ENCODE measurements at regions not wholly inside any gene's neighbourhood (a gene's known extent, or its start where the extent isn't known, plus 50 kb on each side); places are given as distances from the start of the nearest gene placed in this dataset.

DNA sequence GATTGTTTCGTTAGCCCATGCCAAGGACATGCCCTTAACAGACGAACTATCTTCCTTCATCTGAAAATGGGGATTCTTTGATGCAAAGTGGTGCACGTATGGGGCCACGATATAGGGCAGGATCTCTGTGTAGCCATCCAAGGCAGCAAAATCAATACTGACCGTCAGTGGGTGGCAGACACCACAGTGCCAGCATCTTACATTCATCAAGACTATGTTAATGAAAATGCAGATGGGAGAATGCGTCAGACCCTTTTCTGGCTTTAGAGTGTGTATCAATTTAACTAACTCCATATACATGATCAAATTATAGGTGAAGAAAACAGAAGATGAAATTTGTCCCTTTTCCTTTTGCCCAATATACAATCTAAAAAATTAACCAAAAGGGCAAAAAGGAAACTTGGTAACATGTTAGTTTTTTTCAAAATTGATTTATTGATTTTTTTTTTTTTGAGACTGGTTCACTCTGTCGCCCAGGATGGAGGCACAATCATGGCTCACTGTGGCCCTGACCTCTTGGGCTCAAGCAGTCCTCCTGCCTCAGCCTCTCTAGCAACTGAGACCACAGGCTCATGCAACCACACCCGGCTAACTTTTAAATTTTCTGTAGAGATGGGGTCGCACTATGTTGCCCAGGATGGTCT, 169.2 kb upstream of the SPRY4 start:
- Mint-ChIP-seq H3K36me3 (no peaks in the 10 kb centered on the region), H3K27ac (no peak overlapping the region), H3K4me1 (no peaks in the 10 kb centered on the region), H3K9me3 (no peaks in the 10 kb centered on the region), H3K4me3 (no peak overlapping the region)
- ATAC-seq (no peak), DNase-seq (ENCODE audit: low spot score in 2 of 2) (no peak)

DNA sequence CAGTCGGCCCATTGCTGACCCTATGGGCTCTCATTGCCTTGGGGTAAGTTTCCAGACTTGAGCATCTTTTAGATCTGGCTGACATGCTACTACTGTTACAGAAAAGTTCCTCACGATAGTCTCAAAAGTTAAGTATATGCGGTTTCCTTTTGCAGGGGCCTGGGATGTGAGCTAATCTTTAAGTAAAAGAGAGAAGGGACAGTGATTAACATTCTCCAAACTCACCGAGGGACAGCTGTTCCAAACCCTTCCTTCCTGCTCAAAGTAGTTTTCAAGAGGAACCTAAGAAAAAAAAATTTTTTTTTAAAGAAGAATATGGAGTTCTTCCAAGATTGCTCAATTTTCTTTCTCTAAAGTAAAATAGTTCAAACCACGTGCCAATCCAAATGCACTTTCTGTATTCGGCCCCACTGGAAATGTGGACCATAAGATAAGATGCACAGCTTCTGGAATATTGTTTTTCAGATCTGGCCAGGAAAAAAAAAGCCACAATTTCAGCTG, 168.0 kb upstream of the SPRY4 start:
- Mint-ChIP-seq H3K27ac (no peak overlapping the region), H3K36me3 (no peaks in the 10 kb centered on the region), H3K9me3 (no peaks in the 10 kb centered on the region), H3K4me1 (no peaks in the 10 kb centered on the region), H3K4me3 (no peak overlapping the region)
- DNase-seq (ENCODE audit: low spot score in 2 of 2) (no peak), ATAC-seq (no peak)

DNA sequence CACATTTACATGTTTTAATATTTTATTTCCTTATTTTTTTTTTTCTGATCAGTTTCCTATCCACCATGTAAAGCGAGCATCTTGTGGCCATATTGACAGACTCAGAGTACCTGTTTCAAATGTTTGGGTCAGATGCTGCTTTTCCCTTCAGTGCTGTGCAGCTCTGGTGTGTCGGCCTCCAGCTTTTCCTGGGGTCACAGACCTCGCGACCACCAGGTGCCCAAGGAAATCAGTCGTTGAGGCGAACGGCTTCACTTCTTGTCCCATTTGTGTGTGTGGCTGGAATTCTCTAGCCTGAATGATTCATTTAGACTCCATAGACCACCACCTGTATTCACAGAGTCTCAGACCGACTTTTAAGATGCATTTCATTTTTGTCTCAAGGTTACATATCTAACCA, 166.9 kb upstream of the SPRY4 start:
- Mint-ChIP-seq H3K9me3 (no peaks in the 10 kb centered on the region), H3K27ac (no peak overlapping the region), H3K36me3 (no peaks in the 10 kb centered on the region), H3K4me1 (no peaks in the 10 kb centered on the region), H3K4me3 (no peak overlapping the region)
- no peak for ATAC-seq
- no peak for DNase-seq (ENCODE audit: low spot score in 2 of 2)

DNA sequence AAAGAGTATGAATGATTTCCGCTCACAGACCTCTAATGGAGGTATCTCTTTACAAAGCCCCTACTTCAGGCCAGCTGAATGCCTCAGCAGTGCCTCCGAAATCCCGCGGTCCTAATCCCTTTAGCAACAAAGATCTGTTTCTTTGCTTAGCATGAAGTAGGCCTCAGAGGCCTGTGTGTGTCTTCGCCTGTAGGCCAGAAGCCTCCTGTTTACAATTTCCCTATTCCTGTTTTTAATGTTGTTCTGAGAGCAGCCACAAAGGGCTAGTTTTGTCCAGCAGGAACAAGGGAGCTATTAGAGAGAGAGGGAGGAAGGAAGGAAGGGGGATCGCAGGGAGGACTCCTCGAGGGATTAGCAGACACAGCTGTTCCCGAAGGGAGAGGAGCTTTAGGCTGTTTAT, 166.4 kb upstream of the SPRY4 start:
- H3K4me3 Mint-ChIP-seq = no peak overlapping the region
- H3K36me3 Mint-ChIP-seq = no peaks in the 10 kb centered on the region
- no peak for ATAC-seq
- no peak for DNase-seq (ENCODE audit: low spot score in 2 of 2)
- H3K27ac Mint-ChIP-seq = no peak overlapping the region
- H3K4me1 Mint-ChIP-seq = no peaks in the 10 kb centered on the region
- no peaks in the 10 kb centered on the region for H3K9me3 Mint-ChIP-seq

- DNase-seq (ENCODE audit: low spot score in 2 of 2) (no peak), ATAC-seq (no peak)
- no peaks in the 10 kb centered on the region for H3K4me1 Mint-ChIP-seq
- no peak overlapping the region for H3K27ac Mint-ChIP-seq
- no peaks in the 10 kb centered on the region for H3K36me3 Mint-ChIP-seq
- peaks cover 6% of the 10 kb centered on the region for H3K9me3 Mint-ChIP-seq
- H3K4me3 Mint-ChIP-seq = no peak overlapping the region
Measured at GRCh38 chr5:142486581-142486980, 161.8 kb upstream of the SPRY4 start.

GRCh38 chr5:142486020-142486419, 161.2 kb upstream of the SPRY4 start:
- Mint-ChIP-seq H3K9me3 (peaks cover 6% of the 10 kb centered on the region), H3K4me1 (no peaks in the 10 kb centered on the region), H3K4me3 (no peak overlapping the region), H3K27ac (peak overlapping the region; percentile 7), H3K36me3 (no peaks in the 10 kb centered on the region)
- ATAC-seq (no peak), DNase-seq (ENCODE audit: low spot score in 2 of 2) (no peak)

- ATAC-seq = no peak
- H3K4me3 Mint-ChIP-seq = no peak overlapping the region
- H3K36me3 Mint-ChIP-seq = no peaks in the 10 kb centered on the region
- no peak overlapping the region for H3K27ac Mint-ChIP-seq
- DNase-seq (ENCODE audit: low spot score in 2 of 2) = no peak
- no peaks in the 10 kb centered on the region for H3K4me1 Mint-ChIP-seq
- peaks cover 6% of the 10 kb centered on the region for H3K9me3 Mint-ChIP-seq
Measured at GRCh38 chr5:142484821-142485387, 160.1 kb upstream of the SPRY4 start.

GRCh38 chr5:142482207-142482606, 157.4 kb upstream of the SPRY4 start:
- no peak overlapping the region for H3K27ac Mint-ChIP-seq
- H3K36me3 Mint-ChIP-seq = no peaks in the 10 kb centered on the region
- no peaks in the 10 kb centered on the region for H3K4me1 Mint-ChIP-seq
- ATAC-seq = no peak
- no peak for DNase-seq (ENCODE audit: low spot score in 2 of 2)
- no peak overlapping the region for H3K4me3 Mint-ChIP-seq
- H3K9me3 Mint-ChIP-seq = peaks cover 11% of the 10 kb centered on the region

DNA sequence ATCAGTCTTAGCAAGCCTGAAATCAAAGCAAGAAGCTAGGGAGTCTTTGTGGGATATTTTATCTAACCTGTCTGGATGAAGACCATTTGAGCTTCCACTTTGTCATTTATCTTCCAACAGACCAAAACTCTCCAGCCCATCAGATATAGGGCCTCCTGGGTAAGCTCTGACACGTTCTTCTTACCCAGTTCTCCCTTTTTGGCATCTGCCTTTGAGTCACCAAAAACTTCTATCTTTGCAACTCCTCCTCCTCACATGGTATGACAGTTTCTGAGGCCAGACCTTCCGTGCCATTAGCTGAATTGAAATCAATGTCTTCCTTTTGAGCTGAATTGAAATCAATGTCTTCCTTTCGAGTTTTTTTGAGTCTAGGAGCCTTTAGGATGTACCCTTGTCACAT, 156.6 kb upstream of the SPRY4 start:
- Mint-ChIP-seq H3K4me1 (no peaks in the 10 kb centered on the region), H3K4me3 (no peak overlapping the region), H3K36me3 (no peaks in the 10 kb centered on the region), H3K27ac (no peak overlapping the region), H3K9me3 (peaks cover 11% of the 10 kb centered on the region)
- ATAC-seq (peak; percentile 88), DNase-seq (ENCODE audit: low spot score in 2 of 2) (no peak)

- Mint-ChIP-seq H3K9me3 (peaks cover 5% of the 10 kb centered on the region), H3K4me3 (no peak overlapping the region), H3K4me1 (no peaks in the 10 kb centered on the region), H3K36me3 (no peaks in the 10 kb centered on the region), H3K27ac (peak overlapping the region; percentile 48)
- DNase-seq (ENCODE audit: low spot score in 2 of 2) (no peak), ATAC-seq (no peak)
Measured at GRCh38 chr5:142479854-142480519, 155.2 kb upstream of the SPRY4 start.

DNA sequence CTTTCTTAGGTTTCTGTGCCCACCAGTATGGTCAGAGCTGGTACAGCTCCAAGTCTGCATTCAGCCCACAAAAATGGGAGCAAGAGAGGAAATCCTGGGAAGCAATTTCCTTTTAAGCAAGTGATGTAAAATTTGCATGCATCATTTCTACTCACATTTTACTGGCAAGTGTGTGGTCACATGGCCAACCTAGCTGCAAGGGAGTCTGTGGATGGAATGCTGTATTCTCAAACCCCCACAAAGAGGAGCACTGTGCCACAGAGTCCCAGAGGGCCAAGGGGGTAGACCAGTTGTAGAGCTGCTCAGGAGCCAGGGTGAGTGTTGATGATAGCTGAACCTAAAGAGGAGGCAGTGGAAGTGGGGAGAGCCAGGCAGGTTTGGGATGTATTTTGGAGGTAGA, 154.3 kb upstream of the SPRY4 start:
- Mint-ChIP-seq H3K9me3 (peaks cover 5% of the 10 kb centered on the region), H3K4me3 (no peak overlapping the region), H3K4me1 (no peaks in the 10 kb centered on the region), H3K36me3 (no peaks in the 10 kb centered on the region), H3K27ac (peak overlapping the region; percentile 48)
- ATAC-seq = no peak
- no peak for DNase-seq (ENCODE audit: low spot score in 2 of 2)

GRCh38 chr5:142478113-142478512, 153.3 kb upstream of the SPRY4 start:
- Mint-ChIP-seq H3K9me3 (peaks cover 5% of the 10 kb centered on the region), H3K4me1 (peaks cover 5% of the 10 kb centered on the region), H3K4me3 (no peak overlapping the region), H3K36me3 (no peaks in the 10 kb centered on the region), H3K27ac (no peak overlapping the region)
- DNase-seq (ENCODE audit: low spot score in 2 of 2) = no peak
- ATAC-seq = no peak

- no peak overlapping the region for H3K4me3 Mint-ChIP-seq
- ATAC-seq (no peak), DNase-seq (ENCODE audit: low spot score in 2 of 2) (no peak)
- H3K27ac Mint-ChIP-seq = no peak overlapping the region
- H3K9me3 Mint-ChIP-seq = peaks cover 5% of the 10 kb centered on the region
- peaks cover 20% of the 10 kb centered on the region for H3K4me1 Mint-ChIP-seq
- H3K36me3 Mint-ChIP-seq = no peaks in the 10 kb centered on the region
Measured at GRCh38 chr5:142475102-142475513, 150.3 kb upstream of the SPRY4 start.

GRCh38 chr5:142474431-142475094, 149.7 kb upstream of the SPRY4 start:
- Mint-ChIP-seq H3K36me3 (no peaks in the 10 kb centered on the region), H3K27ac (peak overlapping the region; percentile 89), H3K9me3 (peaks cover 5% of the 10 kb centered on the region), H3K4me1 (peaks cover 22% of the 10 kb centered on the region), H3K4me3 (no peak overlapping the region)
- ATAC-seq = no peak
- no peak for DNase-seq (ENCODE audit: low spot score in 2 of 2)

DNA sequence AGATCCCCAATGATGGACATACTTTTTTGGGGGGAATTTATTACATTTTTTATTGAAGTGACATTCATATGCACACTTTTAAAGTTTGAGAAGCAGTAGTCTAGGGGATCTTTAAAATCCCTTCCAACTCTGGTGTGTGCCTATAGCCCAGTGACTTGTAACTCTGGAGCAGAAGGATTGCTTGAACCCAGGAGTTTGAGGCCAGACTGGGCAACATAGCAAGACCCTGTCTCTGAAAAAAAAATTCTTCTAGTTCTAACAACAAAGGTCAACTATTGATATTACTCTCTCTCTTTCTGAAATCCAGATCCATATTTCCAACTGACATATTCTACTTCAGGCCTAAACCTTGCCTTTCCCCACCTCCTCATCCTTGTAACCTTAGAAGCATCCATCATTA, 148.2 kb upstream of the SPRY4 start:
- ATAC-seq = no peak
- no peak overlapping the region for H3K4me3 Mint-ChIP-seq
- no peaks in the 10 kb centered on the region for H3K9me3 Mint-ChIP-seq
- no peaks in the 10 kb centered on the region for H3K36me3 Mint-ChIP-seq
- no peak for DNase-seq (ENCODE audit: low spot score in 2 of 2)
- peak overlapping the region; percentile 89 for H3K27ac Mint-ChIP-seq
- peaks cover 22% of the 10 kb centered on the region for H3K4me1 Mint-ChIP-seq
